ENCODE measurements at regions not wholly inside any gene's neighbourhood (a gene's known extent, or its start where the extent isn't known, plus 50 kb on each side); places are given as distances from the start of the nearest gene placed in this dataset.

GRCh38 chr5:4294878-4295277 is 699.2 kb downstream of the IRX1 start:
- Histone ChIP-seq H3K4me1 (ENCODE audit: control insufficient read depth in 1 of 2, low read depth in 2 of 2) (no peaks in the 10 kb centered on the region), H3K27me3 (replicated peaks; ENCODE audit: insufficient read depth) (no peaks in the 10 kb centered on the region), H3K36me3 (no peaks in the 10 kb centered on the region), H3K4me3 (no peak overlapping the region), H3K9me3 (no peaks in the 10 kb centered on the region), H3K27ac (no peak overlapping the region)
- DNase-seq (ENCODE audit: low spot score): no peak
- no peak for TF ChIP-seq CTCF (IDR thresholded peaks at IDR 0.05)
- ATAC-seq (ENCODE audit: insufficient number of reproducible peaks, low FRiP score, low read depth): no peak

GRCh38 chr5:4295663-4296339 is 700.2 kb downstream of the IRX1 start:
- H3K36me3 ChIP-seq: no peaks in the 10 kb centered on the region
- no peak overlapping the region for H3K27ac ChIP-seq
- H3K9me3 ChIP-seq: no peaks in the 10 kb centered on the region
- ATAC-seq (ENCODE audit: insufficient number of reproducible peaks, low FRiP score, low read depth) (peak; percentile 46), DNase-seq (ENCODE audit: low spot score) (no peak)
- H3K4me1 ChIP-seq (ENCODE audit: control insufficient read depth in 1 of 2, low read depth in 2 of 2): no peaks in the 10 kb centered on the region
- no peak for TF ChIP-seq CTCF (IDR thresholded peaks at IDR 0.05)
- H3K27me3 ChIP-seq (replicated peaks; ENCODE audit: insufficient read depth): no peaks in the 10 kb centered on the region
- H3K4me3 ChIP-seq: no peak overlapping the region

- H3K27ac ChIP-seq: no peak overlapping the region
- H3K36me3 ChIP-seq: no peaks in the 10 kb centered on the region
- no peaks in the 10 kb centered on the region for H3K4me1 ChIP-seq (ENCODE audit: control insufficient read depth in 1 of 2, low read depth in 2 of 2)
- no peak for TF ChIP-seq CTCF (IDR thresholded peaks at IDR 0.05)
- H3K27me3 ChIP-seq (replicated peaks; ENCODE audit: insufficient read depth): no peaks in the 10 kb centered on the region
- no peaks in the 10 kb centered on the region for H3K9me3 ChIP-seq
- ATAC-seq (ENCODE audit: insufficient number of reproducible peaks, low FRiP score, low read depth) (no peak), DNase-seq (ENCODE audit: low spot score) (no peak)
- no peak overlapping the region for H3K4me3 ChIP-seq
Observed at GRCh38 chr5:4306057-4306456, 710.4 kb downstream of the IRX1 start.

GRCh38 chr5:4309026-4309425 is 713.4 kb downstream of the IRX1 start:
- TF ChIP-seq CTCF (IDR thresholded peaks at IDR 0.05): no peak

GRCh38 chr5:4313138-4313537 is 717.5 kb downstream of the IRX1 start:
- TF ChIP-seq CTCF (IDR thresholded peaks at IDR 0.05): no peak
- H3K27me3 ChIP-seq (replicated peaks; ENCODE audit: insufficient read depth): no peaks in the 10 kb centered on the region
- no peak for ATAC-seq (ENCODE audit: insufficient number of reproducible peaks, low FRiP score, low read depth)
- no peak overlapping the region for H3K4me3 ChIP-seq
- no peaks in the 10 kb centered on the region for H3K36me3 ChIP-seq
- no peak for DNase-seq (ENCODE audit: low spot score)
- H3K27ac ChIP-seq: no peak overlapping the region
- H3K4me1 ChIP-seq (ENCODE audit: control insufficient read depth in 1 of 2, low read depth in 2 of 2): no peaks in the 10 kb centered on the region
- H3K9me3 ChIP-seq: no peaks in the 10 kb centered on the region

More at GRCh38 chr5:4309026-4309425, 713.4 kb downstream of the IRX1 start:
- Histone ChIP-seq H3K27ac (no peak overlapping the region), H3K9me3 (no peaks in the 10 kb centered on the region), H3K27me3 (replicated peaks; ENCODE audit: insufficient read depth) (no peaks in the 10 kb centered on the region), H3K36me3 (no peaks in the 10 kb centered on the region), H3K4me1 (ENCODE audit: control insufficient read depth in 1 of 2, low read depth in 2 of 2) (no peaks in the 10 kb centered on the region), H3K4me3 (no peak overlapping the region)
- DNase-seq (ENCODE audit: low spot score): no peak
- no peak for ATAC-seq (ENCODE audit: insufficient number of reproducible peaks, low FRiP score, low read depth)

All from thoracic aorta (tissue), 2 donors.